HG03060 (cell line): ENCODE measurements at regions not wholly inside any gene's neighbourhood (a gene's known extent, or its start where the extent isn't known, plus 50 kb on each side); places are given as distances from the start of the nearest gene placed in this dataset.

Source experiments
- ATAC-seq: cut with Tn5 transposase; IDR thresholded peaks from one replicate; pipeline ENCODE4 v1.9.1; 2021; ENCODE audit warnings: low read depth, moderate number of reproducible peaks; ENCODE audit not compliant: unreplicated experiment

- ATAC-seq: no peak
These were observed 78.3 kb upstream of the AOAH start for GRCh38 chr7:36802459-36803135.

DNA sequence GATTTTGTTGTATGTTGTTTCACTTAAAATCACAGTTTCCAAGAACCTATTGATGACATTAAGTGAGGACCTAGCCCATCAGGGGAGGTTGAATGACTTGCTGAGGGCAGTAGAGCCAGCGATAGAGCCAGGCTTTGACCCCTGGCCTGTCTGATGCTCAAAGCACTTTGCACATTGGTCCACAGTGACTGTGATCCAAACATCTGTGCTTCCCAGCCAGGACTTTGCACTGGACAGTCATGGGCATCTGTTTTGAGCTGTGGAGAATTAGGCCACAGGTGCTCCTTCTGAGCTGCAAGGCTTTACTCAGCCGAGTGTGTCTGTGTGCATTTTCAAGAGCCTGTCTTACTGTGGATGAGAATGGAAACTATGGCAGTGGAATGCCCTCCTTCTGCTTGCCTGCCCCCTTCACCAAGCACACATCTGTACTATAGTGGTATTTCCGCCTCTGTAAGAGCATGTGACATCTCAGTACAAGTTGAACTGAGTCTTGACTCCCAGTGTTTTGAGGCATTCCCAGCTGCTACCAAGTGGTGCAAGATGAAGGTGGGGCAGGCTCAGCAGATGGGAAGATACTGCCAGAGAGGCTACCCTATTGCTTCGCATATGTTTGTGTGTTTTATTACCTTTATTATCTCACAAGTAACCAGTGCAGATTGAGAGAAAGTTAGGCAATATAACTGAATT, 72.7 kb upstream of the AOAH start:
- ATAC-seq: no peak

- no peak for ATAC-seq
These were observed 71.2 kb upstream of the AOAH start for GRCh38 chr7:36795451-36796021.

- ATAC-seq: no peak
These were observed 70.4 kb upstream of the AOAH start for GRCh38 chr7:36794689-36795088.

DNA sequence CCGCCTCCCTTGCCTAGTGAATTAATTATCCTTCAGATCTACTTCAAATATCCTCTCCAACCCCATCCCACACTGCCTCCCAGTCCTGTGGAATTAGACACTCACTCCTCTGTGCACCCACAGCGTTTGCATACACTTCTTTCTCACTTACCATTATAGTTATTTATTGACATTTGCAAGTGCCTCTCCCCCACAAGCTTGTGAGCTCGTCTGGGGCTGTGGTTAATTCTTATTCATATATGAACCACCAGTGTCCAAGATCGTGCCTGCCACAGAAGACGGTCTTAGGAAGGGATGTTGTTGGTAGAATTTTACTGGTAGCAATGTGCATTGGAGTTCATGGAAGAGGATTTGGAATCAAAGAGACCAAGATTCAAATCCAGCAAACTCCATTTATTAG, 68.1 kb upstream of the AOAH start:
- no peak for ATAC-seq

- no peak for ATAC-seq
These were observed 66.1 kb upstream of the AOAH start for GRCh38 chr7:36790311-36790787.

- ATAC-seq: no peak
These were observed 64.7 kb upstream of the AOAH start for GRCh38 chr7:36788825-36789470.

DNA sequence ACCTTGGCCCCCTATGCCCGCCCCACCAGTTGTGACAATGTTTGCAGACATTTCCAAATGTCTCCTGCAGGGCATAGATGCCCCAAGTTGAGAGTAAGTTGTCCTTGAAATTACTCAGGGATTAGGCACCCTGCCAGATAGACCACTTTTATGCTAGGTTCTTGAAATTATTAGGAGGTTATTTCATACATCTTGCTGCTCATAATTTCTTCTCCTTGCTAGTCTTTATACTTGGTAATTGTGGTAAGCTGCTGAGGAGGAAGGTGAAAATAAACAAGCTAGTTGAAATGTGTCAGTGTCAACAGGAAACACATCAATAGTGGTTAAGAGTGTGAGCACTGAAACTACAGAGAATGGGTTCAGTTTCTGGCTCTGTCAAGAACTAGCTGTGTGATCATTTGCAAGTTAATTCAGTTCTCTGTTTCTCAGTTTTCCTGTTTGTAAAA, 63.7 kb upstream of the AOAH start:
- peak; percentile 34 for ATAC-seq

DNA sequence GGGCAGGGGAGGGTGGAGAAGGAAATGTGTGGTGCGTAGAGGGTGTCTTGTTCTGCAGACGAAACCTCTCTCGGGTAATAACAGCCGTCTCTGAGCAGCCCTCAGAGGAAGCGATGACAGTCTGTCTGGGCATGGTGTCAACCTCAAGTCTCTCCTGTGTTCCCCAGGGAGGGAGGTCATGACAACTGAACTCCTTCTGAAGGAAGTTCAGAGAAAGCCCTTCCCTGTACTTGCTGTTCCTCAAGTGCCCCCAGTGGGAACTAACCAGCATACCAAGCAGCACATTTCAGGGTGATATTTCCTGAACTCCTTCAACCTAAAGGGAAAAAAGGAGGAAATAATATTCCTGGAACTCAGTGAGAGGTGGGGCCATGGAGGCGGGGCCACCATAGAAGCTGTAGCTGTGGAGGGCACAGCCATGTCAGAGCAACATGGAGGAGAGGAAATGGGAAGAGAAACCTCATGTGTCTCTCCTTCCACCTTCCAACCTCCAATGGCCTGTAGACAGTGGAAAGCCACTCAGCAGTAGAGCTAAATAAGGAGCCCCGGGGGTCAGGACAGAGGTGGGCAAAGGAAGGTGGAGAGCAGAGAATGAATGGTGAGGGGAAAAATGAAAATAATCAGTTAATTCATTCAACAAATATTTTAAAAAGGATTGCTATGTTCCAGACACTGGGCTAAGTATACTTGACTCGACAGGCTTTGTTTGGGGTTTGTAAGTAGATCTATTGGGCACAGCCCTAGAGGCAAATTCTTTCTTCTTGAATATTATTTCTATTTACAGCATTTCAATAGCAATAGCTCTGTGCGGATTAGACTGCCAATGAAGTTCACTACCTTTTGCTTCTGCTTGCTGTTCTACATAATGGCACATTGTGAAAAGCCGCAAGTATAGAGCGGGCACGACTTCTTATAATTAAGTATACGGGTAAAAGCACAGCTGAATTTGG, 61.0 kb upstream of the AOAH start:
- ATAC-seq: peak; percentile 97

- no peak for ATAC-seq
These were observed 56.9 kb upstream of the AOAH start for GRCh38 chr7:36781011-36781738.

GRCh38 chr7:36777855-36778254, 53.6 kb upstream of the AOAH start:
- ATAC-seq: no peak

DNA sequence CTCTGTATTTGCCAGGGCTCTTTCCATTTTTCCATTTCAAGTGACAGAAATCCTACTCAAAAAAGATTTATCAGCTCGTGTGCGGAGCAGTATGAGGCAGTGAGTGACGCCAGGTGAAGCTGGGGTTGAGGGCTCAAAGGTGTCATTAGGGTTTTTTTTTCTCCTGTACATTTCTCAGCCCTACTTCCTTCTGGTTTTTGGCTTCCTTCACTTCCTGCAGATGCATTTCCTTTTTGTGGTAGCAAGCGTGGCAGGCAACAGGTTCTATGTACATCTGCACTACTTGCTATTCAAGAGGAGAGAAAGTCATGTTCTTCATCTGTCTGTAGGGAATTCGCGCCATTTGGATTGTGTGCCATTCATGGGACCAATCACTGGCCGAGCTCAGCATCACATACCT, 52.8 kb upstream of the AOAH start:
- ATAC-seq: no peak

DNA sequence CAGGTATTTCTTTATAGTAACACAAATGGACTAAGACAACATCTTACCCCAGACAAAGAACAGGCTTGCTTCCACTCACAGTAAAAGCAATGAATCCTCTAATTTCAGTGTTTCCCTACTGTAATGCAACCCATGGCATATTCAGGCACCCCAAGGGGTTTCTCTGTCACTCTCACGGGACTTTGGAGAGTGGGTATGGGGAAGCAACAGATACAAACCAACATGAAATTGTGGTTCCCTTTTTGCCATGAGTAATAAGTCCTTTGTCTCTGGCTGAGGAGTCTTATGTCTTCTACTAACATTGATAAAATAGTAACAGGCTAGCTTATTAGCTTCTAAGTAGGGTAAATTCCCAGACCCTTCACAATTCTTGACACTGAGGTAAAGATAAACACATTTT, 51.4 kb upstream of the AOAH start:
- ATAC-seq: no peak

GRCh38 chr7:36775061-36775620, 50.8 kb upstream of the AOAH start:
- no peak for ATAC-seq
